Stimulated activated CD8-positive, alpha-beta memory T cell treated with anti-CD3 and anti-CD28 coated beads, Interleukin-2, amount 100 ng/mL, for 1 hour (primary cell): ENCODE measurements at regions not wholly inside any gene's neighbourhood (a gene's known extent, or its start where the extent isn't known, plus 50 kb on each side); places are given as distances from the start of the nearest gene placed in this dataset.

ENCODE experiments used
- DNase-seq, 2 donors: peaks; one replicate each; pipeline ENCODE4 v3.0.0-alpha.2; 2020; ENCODE audit warnings: low read depth in 2 of 2

DNA sequence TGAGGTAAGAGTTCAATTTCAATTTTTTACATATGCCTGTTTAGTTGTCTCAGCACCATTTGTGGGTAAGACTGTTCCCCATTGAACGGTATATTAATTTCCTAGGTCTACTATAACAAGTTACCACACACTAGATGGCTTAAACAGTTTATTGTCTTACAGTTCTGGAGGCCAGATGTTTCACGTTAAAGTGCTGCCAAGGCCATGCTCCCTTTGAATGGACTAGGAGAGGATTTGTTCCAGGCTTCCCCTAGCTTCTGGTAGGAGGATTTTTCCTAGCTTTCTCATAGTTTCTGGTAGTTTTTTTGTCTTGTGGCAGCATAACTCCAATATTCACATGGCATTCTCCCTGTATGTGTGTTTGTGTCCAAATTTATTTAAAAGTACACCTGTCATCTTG is 149.3 kb upstream of the CYSLTR1 start:
- DNase-seq = no peak

GRCh38 chrX:78456909-78457308 is 129.5 kb upstream of the CYSLTR1 start:
- no peak for DNase-seq

DNA sequence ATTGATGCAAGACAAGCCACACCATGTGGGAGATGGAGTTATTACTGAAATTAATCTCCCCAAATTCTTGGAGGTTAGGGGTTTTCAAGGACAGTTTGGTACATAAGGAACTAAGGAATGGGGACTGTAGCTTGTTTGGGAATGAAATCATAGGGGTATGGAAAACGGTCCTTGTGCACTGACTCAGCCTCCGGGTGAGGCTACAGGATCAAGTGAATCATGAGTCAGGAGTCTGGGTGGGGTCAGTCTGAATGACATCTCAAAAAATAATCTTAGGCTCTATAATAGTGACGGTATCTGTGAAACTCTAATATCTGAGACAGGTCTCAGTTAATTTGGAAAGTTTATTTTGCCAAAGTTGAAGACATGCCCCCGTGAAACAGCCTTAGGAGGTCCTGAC is 128.5 kb upstream of the CYSLTR1 start:
- DNase-seq = no peak

DNA sequence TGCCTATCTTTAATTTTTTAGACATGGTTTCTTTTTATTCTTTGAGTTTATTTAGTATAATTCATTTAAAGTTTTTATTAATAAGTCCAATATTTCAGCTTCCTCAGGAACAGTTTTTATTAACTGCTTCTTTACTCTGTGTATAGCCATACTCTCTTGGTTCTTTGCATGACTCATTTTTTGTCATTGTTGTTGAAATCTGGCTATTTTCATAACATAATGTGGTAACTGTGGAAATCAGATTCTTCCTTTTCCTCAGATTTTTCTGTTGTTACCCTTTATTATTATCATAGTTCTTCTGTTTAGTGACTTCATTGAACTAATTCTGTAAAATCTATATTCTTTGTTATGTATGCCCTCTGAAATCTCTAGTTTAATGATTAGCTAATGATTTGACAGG is 124.9 kb upstream of the CYSLTR1 start:
- no peak for DNase-seq

DNA sequence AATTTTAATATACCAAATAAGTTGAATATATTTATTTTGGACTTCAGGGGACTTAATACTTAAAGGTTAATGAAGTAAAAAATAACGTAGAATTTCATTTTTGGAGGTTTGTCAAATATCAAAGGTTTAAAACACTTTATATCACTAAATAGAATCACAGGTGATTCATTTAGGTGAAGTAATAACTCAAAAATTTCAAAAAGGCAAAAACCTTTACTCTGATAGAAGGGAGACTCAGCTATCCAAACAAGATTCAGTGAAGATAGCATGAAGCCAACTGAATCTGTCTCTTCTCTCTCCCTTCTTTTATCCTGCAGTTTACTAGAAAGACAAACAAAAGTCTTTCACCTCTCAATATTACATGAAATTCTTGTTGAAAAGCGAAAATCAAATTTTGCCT is 110.2 kb upstream of the CYSLTR1 start:
- DNase-seq = no peak

DNA sequence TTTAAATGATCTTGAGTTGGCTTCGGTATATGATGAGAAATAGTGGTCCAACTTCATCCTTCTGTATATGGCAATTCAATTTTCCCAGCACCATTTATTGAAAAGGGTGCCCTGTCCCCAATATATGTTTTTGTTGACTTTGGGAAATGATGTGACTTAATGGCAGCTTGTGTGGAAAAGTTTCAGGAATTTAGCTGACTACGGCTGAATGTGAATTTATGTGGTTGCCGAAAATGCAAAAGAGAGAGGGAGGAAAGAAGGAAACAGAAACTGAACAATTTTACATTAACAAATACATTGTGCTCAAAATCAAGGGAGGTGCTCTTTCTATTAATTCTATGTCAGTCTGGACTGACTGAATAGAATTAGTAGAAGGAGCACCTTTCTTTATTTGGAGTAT is 101.8 kb upstream of the CYSLTR1 start:
- no peak for DNase-seq

DNA sequence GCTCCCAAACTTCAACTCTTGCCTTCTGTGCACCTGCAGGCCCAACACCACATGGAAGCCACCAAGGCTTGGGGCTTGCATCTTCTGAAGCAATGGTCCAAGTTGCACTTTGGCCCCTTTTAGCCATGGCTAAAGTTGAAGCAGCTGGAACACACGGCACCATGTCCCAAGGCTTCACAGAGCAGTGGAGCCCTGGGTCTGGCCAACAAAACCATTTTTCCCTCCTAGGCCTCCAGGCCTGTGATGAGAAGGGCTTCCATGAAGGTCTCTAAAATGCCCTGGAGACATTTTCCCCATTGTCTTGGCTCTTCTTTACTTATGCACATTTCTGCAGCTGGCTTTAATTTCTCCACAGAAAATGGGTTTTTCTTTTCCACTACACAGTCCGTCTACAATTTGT is 61.3 kb upstream of the CYSLTR1 start:
- DNase-seq = no peak

DNA sequence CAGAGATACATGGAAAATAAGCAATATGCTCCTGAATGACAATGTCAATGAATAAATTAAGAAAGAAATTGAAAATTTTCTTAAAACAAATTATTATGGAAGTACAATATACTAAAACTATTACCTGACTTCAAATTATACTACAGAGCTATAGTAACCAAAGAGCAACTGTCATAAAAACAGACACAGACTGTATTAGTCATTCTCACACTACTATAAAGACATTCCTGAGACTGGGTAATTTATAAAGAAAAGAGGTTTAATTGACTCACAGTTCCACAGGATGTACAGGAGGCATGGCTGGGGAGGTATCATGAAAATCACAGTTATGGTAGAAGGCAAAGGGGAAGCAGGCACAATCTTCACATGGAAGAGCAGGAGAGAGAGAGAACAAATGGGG is 60.0 kb upstream of the CYSLTR1 start:
- DNase-seq = no peak

DNA sequence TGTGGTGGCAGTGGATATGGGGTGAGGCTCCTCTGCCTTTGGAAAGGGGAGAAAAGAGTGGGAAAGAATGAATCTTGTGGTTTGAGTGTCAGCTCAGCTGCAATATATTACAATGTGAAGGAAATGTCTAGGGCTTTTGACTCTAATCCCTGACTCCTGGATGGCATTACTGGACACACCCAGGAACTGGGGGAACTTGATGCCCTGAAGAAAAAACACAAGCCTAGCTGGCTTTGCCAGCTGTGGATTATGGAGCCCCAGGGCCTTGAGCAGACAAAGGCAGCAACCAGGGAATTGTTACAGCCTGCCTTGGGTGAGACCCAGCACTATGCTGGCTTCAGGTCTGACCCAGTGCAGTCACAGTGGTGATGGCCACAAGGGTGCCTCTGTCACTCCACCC is 57.1 kb upstream of the CYSLTR1 start:
- no peak for DNase-seq

DNA sequence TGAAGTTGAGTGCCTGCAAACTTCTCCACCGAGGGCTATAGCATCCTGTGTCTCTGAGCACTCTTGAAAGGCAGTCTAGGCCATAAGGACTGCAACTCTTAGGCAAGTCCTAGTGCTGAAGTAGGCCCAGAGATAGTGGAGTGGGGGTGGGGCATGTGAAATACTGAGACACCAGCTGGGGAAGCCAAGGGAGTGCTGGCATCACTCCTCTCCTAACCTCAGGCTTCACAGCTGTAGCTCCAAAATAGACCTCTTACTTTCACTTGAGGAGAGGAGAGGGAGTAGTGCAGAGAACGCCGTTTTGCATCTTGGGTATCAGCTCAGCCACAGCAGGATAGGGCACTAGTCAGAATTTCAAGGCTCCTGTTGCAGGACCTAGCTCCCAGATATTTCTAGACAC is 56.2 kb upstream of the CYSLTR1 start:
- DNase-seq = no peak

DNA sequence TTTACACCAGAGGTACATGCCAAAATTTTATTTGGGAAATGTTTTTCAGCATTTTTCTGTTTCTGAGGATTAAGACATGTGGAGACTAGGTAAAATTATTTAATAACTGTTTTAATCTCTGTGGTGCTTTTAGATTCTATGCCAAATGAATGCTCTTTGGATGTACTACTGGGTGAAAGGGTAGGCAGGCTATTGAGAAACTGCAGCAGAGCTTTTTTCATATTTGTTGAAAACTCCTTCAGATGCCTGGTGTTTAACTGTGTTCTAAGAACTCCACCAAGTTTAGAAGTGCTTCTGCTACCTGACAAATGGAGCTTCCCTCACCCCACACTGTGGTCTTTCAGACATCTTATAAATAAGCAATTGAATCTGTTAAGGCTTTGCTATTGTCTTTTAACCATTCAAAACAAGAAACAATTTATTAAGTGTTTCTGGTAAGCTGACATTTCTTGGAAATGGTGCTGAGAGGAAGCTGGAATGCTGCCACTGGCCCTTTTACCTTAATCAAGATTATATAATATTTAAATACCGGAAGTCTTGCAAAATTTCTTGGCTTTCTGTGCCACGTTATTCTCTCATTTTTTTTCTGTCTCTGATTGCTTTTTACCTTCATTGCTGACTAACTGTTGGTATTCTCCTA is 51.2 kb upstream of the CYSLTR1 start:
- no peak for DNase-seq
